Trophoblast cell (in vitro differentiated cells and primary cell): ENCODE measurements at regions not wholly inside any gene's neighbourhood (a gene's known extent, or its start where the extent isn't known, plus 50 kb on each side); places are given as distances from the start of the nearest gene placed in this dataset.
A peak's percentile ranks its signal among the peaks of the same experiment; 100 is the strongest.
"Not testable (repeated sequence)": the region's sequence is repeated elsewhere in the genome, so short reads cannot be mapped to it uniquely, and the experiment has no call there.

ENCODE experiments used
- DNase-seq, 2 donors: peaks; one replicate each; pipeline ENCODE4 v3.0.0-alpha.2; 2016
- H2AFZ ChIP-seq: 2 replicates; pipeline ENCODE4 v1.6.1; 2013; ENCODE audit warnings: low read length, moderate library complexity, mild to moderate bottlenecking; ENCODE audit not compliant: insufficient read depth, poor library complexity
- H2AK5ac ChIP-seq: 2 replicates; pipeline ENCODE4 v1.6.1; 2013; ENCODE audit warnings: mild to moderate bottlenecking, low read length
- H2BK120ac ChIP-seq: 2 replicates; pipeline ENCODE4 v1.6.1; 2013; ENCODE audit warnings: low read length, mild to moderate bottlenecking, moderate library complexity; ENCODE audit not compliant: insufficient read depth, poor library complexity
- H2BK12ac ChIP-seq: 2 replicates; pipeline ENCODE4 v1.6.1; 2013; ENCODE audit warnings: mild to moderate bottlenecking, low read length, moderate library complexity
- H2BK5ac ChIP-seq: 2 replicates; pipeline ENCODE4 v1.6.1; 2013; ENCODE audit warnings: low read length, low read depth, moderate library complexity, mild to moderate bottlenecking; ENCODE audit not compliant: poor library complexity
- H3K14ac ChIP-seq: 2 replicates; pipeline ENCODE4 v1.6.1; 2013; ENCODE audit warnings: mild to moderate bottlenecking, low read length
- H3K18ac ChIP-seq: 2 replicates; pipeline ENCODE4 v1.6.1; 2013; ENCODE audit warnings: mild to moderate bottlenecking, low read length
- H3K23ac ChIP-seq: 2 replicates; pipeline ENCODE4 v1.6.1; 2013; ENCODE audit warnings: low read length
- H3K27ac ChIP-seq: 2 replicates; pipeline ENCODE4 v1.5.1; 2013; ENCODE audit warnings: low read depth, mild to moderate bottlenecking, inconsistent platforms, low read length, moderate library complexity
- H3K27me3 ChIP-seq: 2 replicates; pipeline ENCODE4 v1.6.1; 2013; ENCODE audit warnings: inconsistent platforms, mild to moderate bottlenecking, low read length, moderate library complexity; ENCODE audit not compliant: insufficient read depth
- H3K36me3 ChIP-seq, 2 experiments: 1 replicate in 1 of 2; 2 replicates in 1 of 2; pipeline ENCODE4 v1.6.1; 2013; ENCODE audit warnings: low read length in 2 of 2, mild to moderate bottlenecking in 2 of 2, moderate library complexity in 1 of 2; ENCODE audit not compliant: insufficient read depth in 2 of 2, control insufficient read depth in 1 of 2
- H3K4ac ChIP-seq: 2 replicates; pipeline ENCODE4 v1.6.1; 2013; ENCODE audit warnings: low read depth, mild to moderate bottlenecking, low read length, moderate library complexity
- H3K4me1 ChIP-seq, 2 experiments: 1 replicate in 1 of 2; 2 replicates in 1 of 2; pipeline ENCODE4 v1.6.1; 2013; ENCODE audit warnings: low read length in 2 of 2, mild to moderate bottlenecking in 2 of 2, moderate library complexity in 1 of 2; ENCODE audit not compliant: insufficient read depth in 2 of 2, control insufficient read depth in 1 of 2
- H3K4me2 ChIP-seq: 2 replicates; pipeline ENCODE4 v1.6.1; 2013; ENCODE audit warnings: inconsistent platforms, mild to moderate bottlenecking, low read length, moderate library complexity
- H3K4me3 ChIP-seq: 2 replicates; pipeline ENCODE4 v1.5.1; 2013; ENCODE audit warnings: mild to moderate bottlenecking, low read depth, low read length, inconsistent platforms
- H3K79me1 ChIP-seq: one replicate; pipeline ENCODE4 v1.6.1; 2013; ENCODE audit warnings: low read length
- H3K79me2 ChIP-seq: 2 replicates; pipeline ENCODE4 v1.6.1; 2013; ENCODE audit warnings: low read length, mild to moderate bottlenecking; ENCODE audit not compliant: control insufficient read depth, insufficient read depth, poor library complexity
- H3K9ac ChIP-seq: 2 replicates; pipeline ENCODE4 v1.6.1; 2013; ENCODE audit warnings: mild to moderate bottlenecking, low read length
- H3K9me3 ChIP-seq: 2 replicates; pipeline ENCODE4 v1.6.1; 2013; ENCODE audit warnings: low read depth, mild to moderate bottlenecking, control low read depth, inconsistent platforms, low read length; ENCODE audit not compliant: insufficient read depth
- H4K12ac ChIP-seq: 2 replicates; pipeline ENCODE4 v1.6.1; 2013; ENCODE audit warnings: low read depth, mild to moderate bottlenecking, low read length, moderate library complexity
- H4K8ac ChIP-seq: 2 replicates; pipeline ENCODE4 v1.6.1; 2013; ENCODE audit warnings: low read depth, mild to moderate bottlenecking, low read length, moderate library complexity
- H4K91ac ChIP-seq: one replicate; pipeline ENCODE4 v1.6.1; 2013; ENCODE audit warnings: low read depth, mild to moderate bottlenecking, low read length, moderate library complexity
- WGBS: extraction: QIAGEN DNeasy Blood & Tissue Kit; methylation state at CpG from one replicate; pipeline ENCODE4 v1.1.7; 2013; ENCODE audit warnings: missing lambda C conversion rate; ENCODE audit not compliant: insufficient read length, insufficient coverage; ENCODE audit errors: extremely low coverage; 5-methylcytosine and 5-hydroxymethylcytosine counted together

DNA sequence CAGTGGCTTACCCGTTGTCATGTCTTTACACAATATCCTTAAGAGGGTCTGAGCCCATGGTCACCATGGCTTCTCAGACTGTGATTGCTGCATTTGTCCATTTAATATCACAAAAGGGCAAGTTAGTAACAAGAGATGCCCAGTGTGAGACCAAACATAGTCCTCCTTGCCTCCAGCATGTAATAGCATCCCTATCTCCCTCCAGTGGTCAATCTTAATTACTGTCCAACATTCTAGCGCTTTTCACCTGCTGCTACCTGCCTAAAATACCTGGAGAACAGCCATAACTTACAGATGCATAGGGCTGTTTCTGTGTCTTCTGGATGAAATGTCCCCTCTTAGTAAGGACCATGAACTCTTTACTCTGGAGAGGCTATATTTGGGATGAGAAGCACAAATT is 267.2 kb upstream of the DAB2 start:
- H3K27ac ChIP-seq: no peak overlapping the region
- WGBS: no CpG with 5 or more reads among the region's 2 CpGs
- no peak overlapping the region for H3K4me3 ChIP-seq
- H3K4me2 ChIP-seq: no peak overlapping the region
- no peak overlapping the region for H3K14ac ChIP-seq
- no peak overlapping the region for H2AFZ ChIP-seq
- no peak overlapping the region for H2AK5ac ChIP-seq
- H3K4ac ChIP-seq: no peak overlapping the region
- H2BK120ac ChIP-seq: no peak overlapping the region
- H3K36me3 ChIP-seq: no peaks in the 10 kb centered on the region
- no peak overlapping the region for H4K91ac ChIP-seq
- H3K9ac ChIP-seq: no peak overlapping the region
- no peak overlapping the region for H3K23ac ChIP-seq
- H3K79me2 ChIP-seq: no peaks in the 10 kb centered on the region
- H3K18ac ChIP-seq: no peak overlapping the region
- no peaks in the 10 kb centered on the region for H3K79me1 ChIP-seq
- no peak overlapping the region for H4K12ac ChIP-seq
- H3K9me3 ChIP-seq: peaks cover 5% of the 10 kb centered on the region
- peak in 1 of 2 donors; percentile 45 for DNase-seq
- no peaks in the 10 kb centered on the region for H3K4me1 ChIP-seq
- H2BK12ac ChIP-seq: no peak overlapping the region
- H4K8ac ChIP-seq: no peak overlapping the region
- H3K27me3 ChIP-seq: no peaks in the 10 kb centered on the region
- H2BK5ac ChIP-seq: no peak overlapping the region

GRCh38 chr5:39691136-39691535 is 266.4 kb upstream of the DAB2 start:
- H3K4ac ChIP-seq: no peak overlapping the region
- no peak overlapping the region for H3K4me3 ChIP-seq
- H3K4me1 ChIP-seq: no peaks in the 10 kb centered on the region
- no peak overlapping the region for H2AK5ac ChIP-seq
- H3K4me2 ChIP-seq: no peak overlapping the region
- H3K79me1 ChIP-seq: no peaks in the 10 kb centered on the region
- H3K23ac ChIP-seq: no peak overlapping the region
- H2BK12ac ChIP-seq: no peak overlapping the region
- H3K36me3 ChIP-seq: no peaks in the 10 kb centered on the region
- peaks cover 5% of the 10 kb centered on the region for H3K9me3 ChIP-seq
- no peaks in the 10 kb centered on the region for H3K27me3 ChIP-seq
- no peak overlapping the region for H3K27ac ChIP-seq
- no peaks in the 10 kb centered on the region for H3K79me2 ChIP-seq
- H2BK5ac ChIP-seq: no peak overlapping the region
- H4K12ac ChIP-seq: no peak overlapping the region
- no peak overlapping the region for H4K91ac ChIP-seq
- no CpG with 5 or more reads among the region's 1 CpG for WGBS
- no peak overlapping the region for H2BK120ac ChIP-seq
- H3K9ac ChIP-seq: no peak overlapping the region
- no peak overlapping the region for H3K18ac ChIP-seq
- H2AFZ ChIP-seq: no peak overlapping the region
- H4K8ac ChIP-seq: no peak overlapping the region
- no peak for DNase-seq
- H3K14ac ChIP-seq: no peak overlapping the region

DNA sequence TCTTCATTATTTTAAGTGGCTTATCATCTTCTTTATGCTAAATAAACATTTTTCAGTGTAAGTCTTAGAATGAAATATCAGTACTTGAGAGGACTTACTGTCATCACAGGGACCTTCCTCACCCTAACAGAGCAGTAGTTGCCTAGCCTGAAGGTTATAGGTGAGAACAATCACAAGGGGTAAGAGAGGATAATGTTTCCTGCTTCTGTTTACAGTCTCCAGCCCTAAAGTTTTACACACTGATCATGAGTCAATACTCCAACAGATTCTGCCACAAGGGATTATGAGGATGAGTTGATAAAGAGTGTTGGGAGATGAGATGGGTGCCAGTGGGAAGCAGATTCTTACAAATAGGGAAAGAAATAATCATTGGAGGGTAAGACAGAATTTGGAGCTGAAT is 265.1 kb upstream of the DAB2 start:
- H3K9me3 ChIP-seq: peaks cover 5% of the 10 kb centered on the region

GRCh38 chr5:39687924-39688323 is 263.1 kb upstream of the DAB2 start:
- not testable (repeated sequence) for H2BK12ac ChIP-seq, H3K27me3 ChIP-seq, H3K27ac ChIP-seq, H4K12ac ChIP-seq, H3K79me1 ChIP-seq, H3K9me3 ChIP-seq, H3K4me1 ChIP-seq, H3K4me3 ChIP-seq, H3K4ac ChIP-seq, H3K23ac ChIP-seq, H2AK5ac ChIP-seq, H3K79me2 ChIP-seq, H3K9ac ChIP-seq, H2BK5ac ChIP-seq, H3K4me2 ChIP-seq, H4K91ac ChIP-seq, DNase-seq, H3K36me3 ChIP-seq, H4K8ac ChIP-seq, H3K14ac ChIP-seq, H2AFZ ChIP-seq, H3K18ac ChIP-seq, H2BK120ac ChIP-seq
- no CpG with 5 or more reads among the region's 8 CpGs for WGBS

More for the DNA sequence above, 265.1 kb upstream of the DAB2 start:
- no peak overlapping the region for H3K4me2 ChIP-seq
- no peaks in the 10 kb centered on the region for H3K4me1 ChIP-seq
- no peaks in the 10 kb centered on the region for H3K27me3 ChIP-seq
- no peaks in the 10 kb centered on the region for H3K79me2 ChIP-seq
- H2AK5ac ChIP-seq: no peak overlapping the region
- H3K36me3 ChIP-seq: no peaks in the 10 kb centered on the region
- H2AFZ ChIP-seq: no peak overlapping the region
- no peak overlapping the region for H4K8ac ChIP-seq
- H4K91ac ChIP-seq: no peak overlapping the region
- H4K12ac ChIP-seq: no peak overlapping the region
- H3K9ac ChIP-seq: no peak overlapping the region
- no peak overlapping the region for H2BK12ac ChIP-seq
- no peak for DNase-seq
- no peak overlapping the region for H3K4me3 ChIP-seq
- H3K14ac ChIP-seq: no peak overlapping the region
- H3K27ac ChIP-seq: no peak overlapping the region
- H3K23ac ChIP-seq: no peak overlapping the region
- H3K18ac ChIP-seq: no peak overlapping the region
- no peak overlapping the region for H2BK120ac ChIP-seq
- no peak overlapping the region for H2BK5ac ChIP-seq
- no peaks in the 10 kb centered on the region for H3K79me1 ChIP-seq
- no peak overlapping the region for H3K4ac ChIP-seq
